ENCODE measurements at regions not wholly inside any gene's neighbourhood (a gene's known extent, or its start where the extent isn't known, plus 50 kb on each side); places are given as distances from the start of the nearest gene placed in this dataset.

DNA sequence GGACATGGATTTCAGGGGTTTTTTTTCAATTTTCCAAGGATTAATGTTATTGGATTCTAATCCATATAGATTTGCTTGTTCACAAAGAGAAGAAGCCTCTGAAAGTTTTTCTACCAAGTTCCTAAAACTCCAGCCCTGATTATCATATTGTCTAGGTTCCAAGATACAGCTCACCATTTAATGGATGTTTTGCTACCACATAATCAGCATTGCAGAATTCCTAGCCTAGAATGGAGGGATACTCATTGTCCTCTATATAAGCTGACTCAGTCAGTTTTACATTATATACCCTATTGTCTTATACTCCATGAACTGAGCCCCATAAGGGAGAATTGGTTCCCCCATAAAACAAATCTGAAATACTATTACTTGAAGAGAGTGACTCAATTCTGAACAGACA, 664.7 kb upstream of the FAM241A start:
- H3K36me3 ChIP-seq (ENCODE audit: control insufficient read depth in 4 of 4, insufficient read depth in 3 of 4, low read depth in 1 of 4, low read length in 3 of 4), result no peaks in the 10 kb centered on the region
- H3K9ac ChIP-seq (ENCODE audit: low read depth in 1 of 2, low read length in 2 of 2), result no peak overlapping the region
- no peak for DNase-seq (ENCODE audit: low spot score)

DNA sequence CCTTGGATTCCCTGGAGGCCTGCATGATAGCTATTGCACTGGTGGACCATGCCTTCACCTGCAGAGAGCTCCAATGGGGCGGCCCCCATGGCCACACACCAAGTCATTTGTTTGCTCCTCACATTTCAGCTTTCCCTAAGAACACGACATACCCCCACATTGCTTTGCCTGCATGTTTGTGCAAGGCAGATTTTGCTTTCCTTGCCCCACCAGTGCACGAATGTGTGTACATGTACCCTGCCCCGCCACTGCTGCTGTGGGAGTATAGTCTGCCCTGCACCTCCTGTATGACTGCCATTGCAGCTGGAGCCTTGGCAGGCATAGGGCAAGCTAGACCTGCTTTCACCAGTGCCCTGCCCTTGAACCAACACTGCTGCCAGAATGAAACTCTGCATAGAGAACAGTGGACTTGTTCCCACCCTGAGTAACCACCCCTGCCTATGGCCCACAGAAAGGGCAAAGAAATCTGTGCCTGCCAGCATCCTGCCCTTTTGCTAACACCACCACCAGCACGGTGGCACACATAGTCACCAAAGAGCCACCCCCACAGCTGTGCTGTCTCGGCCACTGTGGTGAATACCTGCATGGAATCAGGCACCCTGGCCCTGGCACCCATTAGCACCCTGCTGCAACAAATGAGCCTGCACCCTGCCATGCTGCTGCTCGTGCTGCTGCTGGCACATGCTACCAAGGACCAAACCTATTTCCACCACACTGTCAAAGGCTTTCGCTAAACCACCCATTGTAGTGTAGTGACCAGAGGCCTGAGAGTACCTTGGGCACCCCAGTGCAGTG, 661.7 kb upstream of the FAM241A start:
- Histone ChIP-seq H3K9ac (ENCODE audit: low read depth in 1 of 2, low read length in 2 of 2) (no peak overlapping the region), H3K9me3 (ENCODE audit: control insufficient read depth in 4 of 4, low read length in 3 of 4) (no peaks in the 10 kb centered on the region), H3K27me3 (ENCODE audit: control insufficient read depth in 4 of 4, insufficient read depth in 4 of 4, low read length in 3 of 4) (peaks cover 0 to 6% (median 0%) of the 10 kb centered on the region in 4 donors), H3K4me3 (ENCODE audit: low read depth in 1 of 3, low read length in 3 of 3) (no peak overlapping the region), H3K4me1 (ENCODE audit: control insufficient read depth in 4 of 4, insufficient read depth in 4 of 4, low read length in 3 of 4) (no peaks in the 10 kb centered on the region), H3K27ac (ENCODE audit: low read depth in 1 of 2, low read length in 2 of 2) (no peak overlapping the region), H3K36me3 (ENCODE audit: control insufficient read depth in 4 of 4, insufficient read depth in 3 of 4, low read depth in 1 of 4, low read length in 3 of 4) (no peaks in the 10 kb centered on the region)
- TF ChIP-seq RXRA (IDR thresholded peaks at IDR 0.05), result no peak
- TF ChIP-seq, protein P1, sequence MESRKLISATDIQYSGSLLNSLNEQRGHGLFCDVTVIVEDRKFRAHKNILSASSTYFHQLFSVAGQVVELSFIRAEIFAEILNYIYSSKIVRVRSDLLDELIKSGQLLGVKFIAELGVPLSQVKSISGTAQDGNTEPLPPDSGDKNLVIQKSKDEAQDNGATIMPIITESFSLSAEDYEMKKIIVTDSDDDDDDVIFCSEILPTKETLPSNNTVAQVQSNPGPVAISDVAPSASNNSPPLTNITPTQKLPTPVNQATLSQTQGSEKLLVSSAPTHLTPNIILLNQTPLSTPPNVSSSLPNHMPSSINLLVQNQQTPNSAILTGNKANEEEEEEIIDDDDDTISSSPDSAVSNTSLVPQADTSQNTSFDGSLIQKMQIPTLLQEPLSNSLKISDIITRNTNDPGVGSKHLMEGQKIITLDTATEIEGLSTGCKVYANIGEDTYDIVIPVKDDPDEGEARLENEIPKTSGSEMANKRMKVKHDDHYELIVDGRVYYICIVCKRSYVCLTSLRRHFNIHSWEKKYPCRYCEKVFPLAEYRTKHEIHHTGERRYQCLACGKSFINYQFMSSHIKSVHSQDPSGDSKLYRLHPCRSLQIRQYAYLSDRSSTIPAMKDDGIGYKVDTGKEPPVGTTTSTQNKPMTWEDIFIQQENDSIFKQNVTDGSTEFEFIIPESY (IDR thresholded peaks at IDR 0.05), result no peak
- no peak for TF ChIP-seq HNF4G (IDR thresholded peaks at IDR 0.05)
- TF ChIP-seq, protein P2, sequence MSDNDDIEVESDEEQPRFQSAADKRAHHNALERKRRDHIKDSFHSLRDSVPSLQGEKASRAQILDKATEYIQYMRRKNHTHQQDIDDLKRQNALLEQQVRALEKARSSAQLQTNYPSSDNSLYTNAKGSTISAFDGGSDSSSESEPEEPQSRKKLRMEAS (IDR thresholded peaks at IDR 0.05), result no peak
- no peak for TF ChIP-seq NR2F2 (IDR thresholded peaks at IDR 0.05)
- WGBS, result 79% methylated on average over 8 of the region's 8 CpGs
- no peak for DNase-seq (ENCODE audit: low spot score)

More for the DNA sequence above, 664.7 kb upstream of the FAM241A start:
- no peak overlapping the region for H3K27ac ChIP-seq (ENCODE audit: low read depth in 1 of 2, low read length in 2 of 2)
- no peaks in the 10 kb centered on the region for H3K4me1 ChIP-seq (ENCODE audit: control insufficient read depth in 4 of 4, insufficient read depth in 4 of 4, low read length in 3 of 4)
- H3K9me3 ChIP-seq (ENCODE audit: control insufficient read depth in 4 of 4, low read length in 3 of 4), result no peaks in the 10 kb centered on the region
- peaks cover 0 to 6% (median 0%) of the 10 kb centered on the region in 4 donors for H3K27me3 ChIP-seq (ENCODE audit: control insufficient read depth in 4 of 4, insufficient read depth in 4 of 4, low read length in 3 of 4)
- no peak for TF ChIP-seq HNF4A (conservative IDR thresholded peaks at IDR 0.05)
- TF ChIP-seq, protein P2 (IDR thresholded peaks at IDR 0.05), result no peak
- TF ChIP-seq RAD21 (IDR thresholded peaks at IDR 0.05), result no peak
- TF ChIP-seq, protein P3, sequence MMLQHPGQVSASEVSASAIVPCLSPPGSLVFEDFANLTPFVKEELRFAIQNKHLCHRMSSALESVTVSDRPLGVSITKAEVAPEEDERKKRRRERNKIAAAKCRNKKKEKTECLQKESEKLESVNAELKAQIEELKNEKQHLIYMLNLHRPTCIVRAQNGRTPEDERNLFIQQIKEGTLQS (IDR thresholded peaks at IDR 0.05), result no peak
- TF ChIP-seq YY1 (IDR thresholded peaks at IDR 0.05), result no peak
- TF ChIP-seq JUND (IDR thresholded peaks at IDR 0.05), result no peak
- no peak for TF ChIP-seq RXRA (IDR thresholded peaks at IDR 0.05)
- no peak for TF ChIP-seq GABPA (IDR thresholded peaks at IDR 0.05 in 1 of 2, conservative IDR thresholded peaks at IDR 0.05 in 1 of 2)
- no peak for TF ChIP-seq TAF1 (conservative IDR thresholded peaks at IDR 0.05)
- TF ChIP-seq FOXA1 (IDR thresholded peaks at IDR 0.05), result no peak
- no peak for TF ChIP-seq FOXA2 (IDR thresholded peaks at IDR 0.05)
- TF ChIP-seq, protein P4, sequence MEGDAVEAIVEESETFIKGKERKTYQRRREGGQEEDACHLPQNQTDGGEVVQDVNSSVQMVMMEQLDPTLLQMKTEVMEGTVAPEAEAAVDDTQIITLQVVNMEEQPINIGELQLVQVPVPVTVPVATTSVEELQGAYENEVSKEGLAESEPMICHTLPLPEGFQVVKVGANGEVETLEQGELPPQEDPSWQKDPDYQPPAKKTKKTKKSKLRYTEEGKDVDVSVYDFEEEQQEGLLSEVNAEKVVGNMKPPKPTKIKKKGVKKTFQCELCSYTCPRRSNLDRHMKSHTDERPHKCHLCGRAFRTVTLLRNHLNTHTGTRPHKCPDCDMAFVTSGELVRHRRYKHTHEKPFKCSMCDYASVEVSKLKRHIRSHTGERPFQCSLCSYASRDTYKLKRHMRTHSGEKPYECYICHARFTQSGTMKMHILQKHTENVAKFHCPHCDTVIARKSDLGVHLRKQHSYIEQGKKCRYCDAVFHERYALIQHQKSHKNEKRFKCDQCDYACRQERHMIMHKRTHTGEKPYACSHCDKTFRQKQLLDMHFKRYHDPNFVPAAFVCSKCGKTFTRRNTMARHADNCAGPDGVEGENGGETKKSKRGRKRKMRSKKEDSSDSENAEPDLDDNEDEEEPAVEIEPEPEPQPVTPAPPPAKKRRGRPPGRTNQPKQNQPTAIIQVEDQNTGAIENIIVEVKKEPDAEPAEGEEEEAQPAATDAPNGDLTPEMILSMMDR (IDR thresholded peaks at IDR 0.05; ENCODE audit: low read depth, low read length, missing input control), result no peak
- no peak for TF ChIP-seq EGR1 (IDR thresholded peaks at IDR 0.05; ENCODE audit: low read depth in 2 of 2)
- H3K4me3 ChIP-seq (ENCODE audit: low read depth in 1 of 3, low read length in 3 of 3), result no peak overlapping the region

Data from liver (tissue), 8 donors.